NCI-H146 treated with DMSO at 0.1 percent for 48 hours (cell line): ENCODE measurements at regions not wholly inside any gene's neighbourhood (a gene's known extent, or its start where the extent isn't known, plus 50 kb on each side); places are given as distances from the start of the nearest gene placed in this dataset.
"Not testable (repeated sequence)": the region's sequence is repeated elsewhere in the genome, so short reads cannot be mapped to it uniquely, and the experiment has no call there.

ENCODE experiments used
- DNase-seq: peaks from one replicate; lab custom pipeline; 2025; ENCODE audit not compliant: unreplicated experiment; lab: John Stamatoyannopoulos, UW

DNA sequence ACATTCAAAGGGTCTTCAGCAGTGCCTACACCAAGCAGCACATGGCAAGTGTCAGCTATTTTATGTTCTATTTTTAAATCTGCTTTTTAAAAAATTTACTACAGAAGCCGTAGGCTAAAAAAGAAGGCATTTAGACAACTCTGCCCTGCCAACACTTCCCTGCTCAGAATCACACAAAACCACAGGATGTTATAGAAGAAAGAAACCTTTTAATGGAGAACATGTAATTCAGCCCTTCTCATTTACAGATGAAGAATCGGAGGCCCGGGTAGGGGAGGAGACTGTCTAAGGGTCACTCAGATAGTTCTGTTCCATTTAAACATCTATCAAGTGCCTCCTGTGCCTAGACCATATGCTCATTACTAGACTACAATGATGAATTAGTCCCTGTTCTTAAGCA is 171.8 kb upstream of the NTF3 start:
- no peak for DNase-seq

- DNase-seq: peak; percentile 46
These were observed 171.3 kb upstream of the NTF3 start for GRCh38 chr12:5260591-5261086.

DNA sequence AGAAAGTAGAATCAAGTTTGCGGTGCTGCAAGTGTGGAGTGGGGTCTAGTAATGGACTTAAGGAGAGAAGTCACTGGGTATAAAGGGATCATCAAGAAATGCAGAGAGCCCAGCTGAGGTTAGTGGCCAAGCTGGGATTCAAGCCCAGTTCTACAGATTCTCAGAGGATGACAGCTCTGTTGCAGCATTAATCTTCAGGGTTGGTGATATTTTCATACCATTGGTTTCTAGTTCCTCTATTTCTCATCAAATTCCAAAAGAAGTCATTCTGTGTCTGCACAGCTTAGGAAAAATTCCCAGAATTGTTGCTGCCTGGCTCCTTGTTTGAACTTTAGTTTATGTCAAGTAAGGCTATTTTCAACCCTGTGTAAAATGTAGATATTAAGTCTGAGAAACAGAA is 169.5 kb upstream of the NTF3 start:
- DNase-seq: no peak

DNA sequence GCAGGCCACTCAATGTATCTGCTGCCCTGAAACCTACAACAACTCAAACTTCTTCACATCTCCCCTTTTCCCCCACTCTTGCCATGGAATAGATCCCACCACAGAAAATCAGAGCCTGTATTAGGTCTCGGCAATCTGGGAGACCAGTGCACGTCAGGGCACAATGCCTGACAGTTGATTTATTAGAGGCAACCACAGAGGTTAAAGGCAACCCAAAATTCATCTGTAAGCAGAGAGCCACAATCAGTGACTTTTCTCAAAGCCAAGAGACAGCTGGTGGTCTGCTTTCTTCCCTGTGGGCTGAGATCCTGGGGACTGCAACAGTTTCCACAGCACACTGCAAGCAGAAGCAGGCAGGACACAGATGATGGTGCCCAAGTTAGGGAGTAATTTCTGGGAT is 169.0 kb upstream of the NTF3 start:
- DNase-seq: no peak

DNA sequence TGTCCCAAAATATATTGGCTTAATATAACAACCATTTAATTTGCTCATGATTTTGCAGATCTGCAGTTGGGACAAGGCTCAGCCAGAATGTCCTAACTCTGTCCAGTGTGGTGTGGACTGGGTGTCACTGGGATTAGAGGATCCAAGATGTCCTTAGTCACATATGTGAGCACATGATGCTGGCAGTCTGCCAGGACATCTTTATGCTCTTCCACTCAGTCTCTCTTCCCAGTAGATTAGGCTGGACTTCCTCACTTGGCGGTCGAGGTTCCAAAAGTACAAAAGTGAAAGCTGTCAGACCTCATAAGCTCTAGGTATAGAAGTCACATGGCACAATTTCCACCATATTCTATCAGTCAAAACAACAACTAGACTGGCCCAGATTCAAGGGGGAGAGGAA is 167.9 kb upstream of the NTF3 start:
- no peak for DNase-seq

DNA sequence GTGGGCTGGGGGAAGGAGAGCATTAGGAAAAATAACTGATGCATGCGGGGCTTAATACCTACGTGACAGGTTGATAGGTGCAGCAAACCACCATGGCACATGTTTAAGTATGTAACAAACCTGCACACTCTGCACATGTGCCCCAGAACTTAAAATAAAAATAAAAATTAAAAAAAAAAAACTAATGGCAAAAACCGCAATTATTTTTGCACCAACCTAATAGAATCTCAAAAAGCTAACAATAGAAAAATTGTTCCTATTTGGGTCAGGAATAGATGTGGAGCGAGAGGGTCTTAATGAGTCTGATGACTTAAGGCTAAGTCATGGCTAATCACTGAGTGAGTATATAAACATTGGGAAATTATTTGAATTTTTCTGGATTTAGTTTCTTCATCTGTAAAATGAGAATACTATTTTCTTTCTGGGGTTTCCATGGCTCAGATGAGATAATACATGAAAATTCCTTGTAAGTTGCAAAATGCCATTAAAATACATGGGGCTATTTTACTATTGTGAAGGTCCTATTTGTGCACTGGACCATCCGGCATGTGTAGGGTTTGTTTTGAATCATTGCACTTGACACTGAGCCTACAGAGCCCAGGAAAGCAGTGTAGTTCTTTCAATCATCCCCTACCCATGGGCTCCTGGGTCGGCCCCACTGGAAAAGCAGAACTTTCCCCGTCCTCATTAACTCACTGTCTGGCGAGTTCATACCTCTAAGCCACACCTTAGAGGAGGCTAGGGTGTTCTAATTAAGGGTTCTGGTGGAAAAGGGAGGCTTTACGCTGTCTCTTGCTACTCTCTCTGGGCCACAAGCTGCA is 164.1 kb upstream of the NTF3 start:
- no peak for DNase-seq

DNA sequence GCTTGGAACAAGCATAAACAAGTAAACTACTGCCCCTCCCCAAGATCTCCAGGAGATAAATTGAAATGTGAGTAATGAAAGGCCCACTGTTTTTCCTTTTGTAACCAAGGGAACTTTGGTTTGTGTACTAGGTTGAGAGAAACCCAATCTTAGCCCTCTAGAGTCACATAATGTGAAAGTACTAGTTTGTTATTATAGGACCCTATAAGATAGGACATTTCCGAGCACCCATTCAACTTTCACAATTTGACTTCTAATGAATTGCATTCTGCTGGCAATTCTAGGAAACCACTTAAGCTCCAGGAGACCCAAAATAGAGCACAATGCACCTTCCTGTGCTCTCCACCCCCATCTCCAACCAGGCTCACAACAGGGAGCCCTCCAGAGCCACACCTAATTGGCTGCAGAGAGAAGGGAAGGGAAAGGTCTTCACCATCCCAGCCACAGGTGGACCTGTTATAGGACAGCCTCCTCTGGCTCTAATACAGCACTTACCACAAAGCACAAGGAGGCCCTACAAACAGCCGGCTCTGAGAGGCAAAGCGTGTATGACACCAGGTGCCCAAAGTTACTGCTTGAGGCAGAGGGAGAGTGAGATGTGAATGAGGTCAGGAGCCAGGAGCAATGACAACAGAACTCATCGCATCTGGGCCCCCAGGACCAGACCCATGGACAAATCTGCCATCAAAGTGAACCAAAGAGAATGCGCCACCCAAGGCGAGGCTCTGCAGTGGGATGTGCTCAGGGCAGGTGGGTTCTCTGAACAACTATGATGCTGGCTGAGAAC is 163.3 kb upstream of the NTF3 start:
- DNase-seq: peak; percentile 29

GRCh38 chr12:5269846-5270245 is 162.1 kb upstream of the NTF3 start:
- DNase-seq: no peak

DNA sequence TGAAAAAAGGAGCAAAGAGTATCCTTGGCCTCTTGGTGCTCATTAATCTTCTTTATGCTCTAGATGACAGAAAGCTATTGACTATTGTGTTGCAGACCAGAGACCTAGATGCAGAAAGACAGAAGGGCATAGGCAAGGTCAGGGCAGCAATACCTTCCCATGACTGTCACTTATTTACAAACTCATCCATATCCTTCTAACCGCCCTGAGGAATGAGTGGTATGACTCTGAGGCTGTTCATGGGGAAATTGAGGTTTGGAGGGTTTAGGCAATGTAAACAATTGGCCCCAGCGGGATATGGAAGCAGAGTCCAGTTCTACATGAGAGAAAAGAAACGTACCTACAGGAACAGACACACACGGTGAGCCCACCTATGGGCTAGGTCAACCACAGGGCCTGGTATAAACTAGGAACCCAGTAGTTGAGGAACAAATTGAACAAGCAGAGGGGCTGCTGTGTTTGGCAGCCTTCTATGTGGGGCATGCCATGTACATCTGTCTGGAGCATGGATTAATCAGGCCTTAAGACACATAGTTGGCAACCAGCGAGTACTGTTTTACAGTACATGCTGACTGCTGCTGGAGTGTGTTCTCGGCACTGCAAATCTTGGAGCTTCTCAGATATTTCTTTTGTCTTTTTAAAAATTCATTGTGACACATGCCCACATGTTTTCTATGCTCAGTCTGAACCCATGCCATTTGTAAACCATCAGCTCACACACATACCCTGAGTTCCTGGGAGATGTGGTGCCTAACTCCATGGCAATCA is 159.7 kb upstream of the NTF3 start:
- DNase-seq: no peak

GRCh38 chr12:5273709-5274108 is 158.2 kb upstream of the NTF3 start:
- DNase-seq: no peak

GRCh38 chr12:5276327-5276880 is 155.5 kb upstream of the NTF3 start:
- DNase-seq: peak; percentile 87

GRCh38 chr12:5280086-5280485 is 151.8 kb upstream of the NTF3 start:
- no peak for DNase-seq

GRCh38 chr12:5290368-5290767 is 141.5 kb upstream of the NTF3 start:
- DNase-seq: not testable (repeated sequence)

GRCh38 chr12:5292651-5293050 is 139.3 kb upstream of the NTF3 start:
- DNase-seq: no peak

- DNase-seq: no peak
These were observed 138.1 kb upstream of the NTF3 start for GRCh38 chr12:5293773-5294172.

DNA sequence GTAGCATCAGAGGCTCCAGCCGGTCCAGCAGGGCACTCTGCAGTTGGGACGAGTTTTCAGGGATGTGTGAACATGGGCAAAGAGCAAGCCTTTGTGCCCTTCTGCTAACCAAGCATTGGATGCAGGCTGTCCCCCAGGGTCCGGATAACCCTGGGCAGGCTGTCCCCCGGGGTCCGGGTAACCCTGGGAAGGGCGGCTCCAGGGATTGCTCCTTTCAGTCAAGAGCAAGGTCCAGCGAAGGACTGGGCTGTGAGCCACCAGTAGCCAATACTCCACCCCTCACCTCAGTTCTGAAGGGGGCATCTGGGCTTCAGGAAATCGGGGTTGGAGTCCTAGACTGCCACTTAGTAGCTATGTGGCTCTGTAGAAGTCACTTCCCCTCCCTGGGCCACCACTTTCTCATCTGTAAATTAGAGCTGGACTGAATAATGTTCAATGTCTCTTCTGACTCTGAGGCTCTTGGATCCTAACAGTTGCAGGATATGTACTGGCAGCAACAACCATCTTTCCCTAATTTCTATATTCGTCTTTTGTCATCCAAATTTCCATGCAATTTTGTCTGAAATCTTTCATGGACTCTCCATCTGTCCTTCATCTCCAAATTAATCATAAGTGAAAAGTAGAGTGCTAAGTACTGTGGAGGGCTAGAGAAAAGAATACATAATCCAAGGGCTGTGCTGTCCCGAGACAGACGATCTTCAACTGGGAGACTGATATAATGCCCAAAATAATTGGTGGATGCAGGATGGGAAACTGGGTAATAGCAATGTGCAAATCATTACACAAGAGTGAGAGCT is 137.4 kb upstream of the NTF3 start:
- no peak for DNase-seq

DNA sequence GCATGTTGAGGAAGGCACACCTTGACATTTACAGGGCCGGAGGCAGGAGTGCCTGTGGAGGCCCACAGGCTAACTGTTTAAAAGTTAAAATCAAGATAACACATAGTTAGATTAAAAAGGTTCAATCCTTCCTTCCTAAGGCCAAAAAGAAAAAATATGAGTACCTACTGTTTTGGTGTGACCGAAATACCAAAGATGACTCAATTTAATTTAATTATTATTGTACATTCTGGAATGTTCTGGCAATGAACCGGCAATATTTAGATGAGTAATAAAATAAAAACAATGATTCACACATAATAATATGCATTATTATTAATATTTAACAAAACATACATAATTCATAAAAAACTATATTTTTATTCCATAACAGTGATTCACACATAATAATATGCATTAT is 136.8 kb upstream of the NTF3 start:
- DNase-seq: no peak

DNA sequence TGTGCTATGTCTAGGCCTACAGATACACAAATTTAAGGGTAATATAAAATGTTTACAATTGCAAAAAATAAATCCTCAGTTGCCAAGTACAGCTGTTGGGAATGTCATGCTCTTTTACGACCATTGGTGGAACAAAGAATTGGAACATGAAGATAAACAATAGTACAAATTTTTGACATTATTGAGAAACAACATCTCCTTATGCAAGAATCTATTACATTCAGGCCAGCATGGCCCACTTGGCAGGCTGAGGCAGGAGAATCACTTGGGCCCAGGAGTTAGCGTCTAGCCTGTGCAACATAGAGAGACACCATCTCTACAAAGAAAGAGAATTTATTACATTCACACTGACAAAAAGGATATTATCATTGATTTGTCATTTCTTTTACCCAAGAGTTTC is 135.9 kb upstream of the NTF3 start:
- DNase-seq: no peak

GRCh38 chr12:5301539-5301938 is 130.4 kb upstream of the NTF3 start:
- no peak for DNase-seq

GRCh38 chr12:5305425-5305824 is 126.5 kb upstream of the NTF3 start:
- peak; percentile 71 for DNase-seq
